GM18502 (cell line): ENCODE measurements at regions not wholly inside any gene's neighbourhood (a gene's known extent, or its start where the extent isn't known, plus 50 kb on each side); places are given as distances from the start of the nearest gene placed in this dataset.
"Not testable (repeated sequence)": the region's sequence is repeated elsewhere in the genome, so short reads cannot be mapped to it uniquely, and the experiment has no call there.

Experiments used
- ATAC-seq: cut with Tn5 transposase; IDR thresholded peaks from one replicate; pipeline ENCODE4 v1.9.1; 2021; ENCODE audit warnings: mild to moderate bottlenecking; ENCODE audit not compliant: unreplicated experiment, poor library complexity

DNA sequence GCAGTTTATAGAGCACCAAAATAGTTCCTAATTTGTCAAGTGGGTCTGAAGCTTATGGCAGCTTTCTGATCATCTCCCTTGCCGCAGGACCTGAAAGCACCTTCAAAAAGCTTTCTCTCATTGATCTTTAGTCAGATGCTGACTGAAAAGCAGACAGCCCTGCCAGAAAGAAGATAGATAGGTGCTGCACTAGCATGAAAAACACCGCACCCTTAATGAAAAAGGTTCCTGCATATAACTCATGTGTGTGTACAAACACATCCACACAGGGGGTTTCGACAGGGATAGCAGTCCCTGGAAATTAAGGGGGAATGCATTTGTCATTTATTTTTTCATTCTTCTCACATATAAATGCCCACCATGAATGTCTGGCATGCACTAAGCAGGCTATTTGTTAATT is 361.7 kb upstream of the SNX7 start:
- no peak for ATAC-seq

DNA sequence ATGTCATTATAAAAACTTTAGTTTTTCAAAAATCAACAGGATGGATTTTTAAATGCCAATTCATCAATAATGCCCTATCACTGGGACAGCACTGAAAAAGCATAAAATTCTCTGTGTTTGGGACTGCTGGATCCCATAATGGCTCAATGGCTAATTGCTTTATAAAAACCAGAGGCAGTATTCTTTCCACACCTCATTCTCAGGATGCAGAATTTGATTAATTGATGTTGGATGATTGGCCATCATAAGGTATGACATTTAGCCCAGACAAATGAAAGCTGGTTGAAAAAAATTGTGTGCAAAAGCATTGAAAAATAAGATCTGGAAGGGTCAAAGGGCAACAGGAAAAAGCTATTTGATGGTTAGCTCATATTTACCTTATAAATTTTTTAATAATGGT is 362.2 kb upstream of the SNX7 start:
- no peak for ATAC-seq

DNA sequence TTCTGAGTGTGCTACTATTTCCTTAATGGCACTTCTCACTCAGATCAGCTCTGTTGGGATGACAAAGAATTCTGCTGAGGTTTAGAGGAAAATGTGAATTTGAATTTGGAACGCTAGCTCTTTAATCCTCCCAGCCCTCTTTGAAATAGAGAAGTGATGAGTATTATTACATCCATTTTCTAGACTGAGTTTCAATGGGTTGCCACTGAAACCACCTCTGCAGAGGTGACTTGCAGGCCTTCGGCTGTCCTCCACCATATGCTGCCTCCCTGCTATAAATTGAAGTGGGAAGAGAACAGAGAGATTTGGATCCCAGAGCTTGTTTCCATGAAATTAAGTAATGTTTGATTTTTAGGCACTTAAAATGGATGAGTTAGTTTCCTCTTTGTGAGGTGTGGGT is 363.2 kb upstream of the SNX7 start:
- no peak for ATAC-seq

DNA sequence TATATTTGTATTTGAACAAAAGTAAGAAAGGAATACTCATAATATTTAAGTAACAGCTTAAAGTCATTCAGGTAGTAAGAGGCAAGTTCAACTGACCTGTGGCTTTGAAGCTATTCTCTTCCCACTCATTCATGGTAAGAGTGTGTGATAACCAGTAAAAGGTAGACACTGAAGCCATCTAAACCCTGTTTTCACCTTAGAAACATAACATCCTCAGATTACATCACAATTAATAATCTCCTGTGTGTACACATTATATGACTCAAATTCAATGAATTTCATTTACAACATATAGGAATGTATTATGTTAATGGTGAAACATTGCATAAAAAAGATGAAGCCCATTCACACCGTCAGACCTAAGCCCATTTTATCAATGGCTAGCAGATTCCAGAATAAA is 364.8 kb upstream of the SNX7 start:
- ATAC-seq: no peak

DNA sequence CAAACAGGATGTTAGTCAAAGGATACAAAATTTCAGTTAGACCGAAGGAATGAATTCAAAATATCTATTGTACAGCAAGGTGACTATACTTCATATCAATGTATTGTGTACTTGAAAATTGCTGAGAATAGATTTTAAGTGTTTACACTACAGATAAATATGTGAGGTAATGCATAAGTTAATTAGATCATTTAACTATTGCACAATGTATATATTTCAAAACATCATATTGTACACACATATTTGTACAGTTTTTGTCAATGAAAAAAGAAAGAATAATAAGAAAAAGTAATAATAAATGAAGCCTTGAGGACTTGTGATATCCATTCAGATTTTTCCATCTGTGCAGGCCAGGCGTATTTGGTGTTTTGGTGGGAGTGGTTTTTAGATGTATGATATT is 367.4 kb upstream of the SNX7 start:
- ATAC-seq: no peak

DNA sequence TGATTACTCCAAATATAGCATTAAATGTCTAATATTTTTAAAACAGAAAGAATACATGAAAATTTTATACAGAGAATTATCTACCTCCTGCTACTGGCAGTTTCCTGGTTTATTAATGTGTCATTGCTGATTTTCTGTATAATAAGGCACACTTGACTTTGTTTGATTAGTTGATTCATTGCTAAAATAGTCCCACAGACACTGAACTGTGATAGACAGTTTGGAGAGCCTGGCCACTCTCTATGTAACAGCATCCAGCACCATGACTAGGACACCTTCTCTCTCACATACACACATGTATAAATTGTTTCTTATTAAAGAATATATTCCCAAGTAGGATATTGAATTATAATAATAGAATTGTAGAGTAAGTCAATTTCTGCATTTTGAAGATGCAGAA is 368.5 kb upstream of the SNX7 start:
- no peak for ATAC-seq

DNA sequence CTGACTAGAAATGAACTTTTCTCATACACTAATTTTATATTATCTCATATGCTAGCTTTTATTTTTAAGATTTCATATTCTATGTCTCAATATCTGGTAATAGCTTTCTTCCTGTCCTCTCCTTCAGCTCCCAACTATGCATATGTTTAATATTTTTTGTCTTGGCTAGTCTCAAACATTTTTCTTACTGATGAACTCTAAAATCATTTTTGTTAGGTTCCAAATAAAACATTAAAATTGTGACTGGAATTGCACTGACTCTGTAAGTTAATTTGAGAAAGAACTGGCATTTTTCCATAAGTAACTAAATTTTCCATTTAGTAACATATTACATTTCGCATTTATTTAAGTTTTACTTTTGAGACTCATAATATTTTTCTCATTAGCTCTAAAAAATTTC is 368.5 kb upstream of the DPYD start:
- ATAC-seq: no peak

DNA sequence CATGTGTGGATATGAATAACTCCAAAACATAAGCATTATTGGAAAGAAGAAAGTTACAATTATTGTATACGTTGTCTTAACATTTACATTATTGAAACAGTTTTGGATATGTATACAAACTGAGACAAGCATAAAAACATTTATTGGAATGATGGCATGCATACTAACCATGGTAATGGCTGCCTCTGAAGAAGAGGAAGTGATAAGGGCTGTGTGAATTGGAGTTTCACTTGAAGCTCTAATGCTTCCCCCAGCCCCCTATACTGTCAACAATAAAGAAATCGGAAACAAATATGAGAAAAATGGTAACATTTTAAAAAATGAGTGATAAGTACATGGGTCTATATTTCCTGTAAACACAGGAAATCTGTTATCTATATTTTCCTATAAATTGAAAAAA is 367.7 kb upstream of the DPYD start:
- ATAC-seq: no peak

DNA sequence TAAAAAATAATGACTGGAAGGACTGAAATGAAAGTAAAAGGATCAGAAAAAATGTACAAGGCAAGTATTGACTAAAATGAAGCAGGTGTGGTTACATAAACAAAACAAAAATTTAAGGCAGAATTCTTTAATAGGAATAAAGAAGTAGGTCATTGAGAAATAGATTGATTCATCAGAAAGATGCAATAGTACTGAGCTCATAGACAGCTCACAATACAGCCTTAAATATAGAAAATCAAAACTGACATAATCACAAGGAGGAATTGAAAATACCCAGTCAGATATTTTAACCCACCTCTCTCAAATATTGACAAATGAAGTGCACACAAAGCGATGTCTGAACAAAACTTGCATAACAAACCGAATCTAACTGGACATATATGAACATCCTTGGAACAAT is 366.8 kb upstream of the DPYD start:
- ATAC-seq: no peak

DNA sequence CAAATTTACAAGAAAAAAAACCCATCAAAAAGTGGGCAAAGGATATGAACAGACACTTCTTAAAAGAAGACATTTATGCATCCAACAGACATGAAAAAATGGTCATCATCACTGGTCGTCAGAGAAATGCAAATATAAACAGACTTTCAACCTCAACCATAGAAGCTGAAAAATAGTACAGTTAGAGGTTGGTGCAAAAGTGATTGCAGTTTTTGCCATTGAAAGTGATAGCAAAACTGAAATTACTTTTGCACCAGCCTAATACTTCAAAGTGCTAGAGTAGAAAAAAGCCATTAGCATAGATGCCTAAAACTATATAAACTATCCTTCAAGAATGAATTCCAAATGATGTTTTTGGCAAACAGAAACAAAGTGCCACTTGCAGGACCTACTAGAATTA is 365.8 kb upstream of the DPYD start:
- no peak for ATAC-seq

DNA sequence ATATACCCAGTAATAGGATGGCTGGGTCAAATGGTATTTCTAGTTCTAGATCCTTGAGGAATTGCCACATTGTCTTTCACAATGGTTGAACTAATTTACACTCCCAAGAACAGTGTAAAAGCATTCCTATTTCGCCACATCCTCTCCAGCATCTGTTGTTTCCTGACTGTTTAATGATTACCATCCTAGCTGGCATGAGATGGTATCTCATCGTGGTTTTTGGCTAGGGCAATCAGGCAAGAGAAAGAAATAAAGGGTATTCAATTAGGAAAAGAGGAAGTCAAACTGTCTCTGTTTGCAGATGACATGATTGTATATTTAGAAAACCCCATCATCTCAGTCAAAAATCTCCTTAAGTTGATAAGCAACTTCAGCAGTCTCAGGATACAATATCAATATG is 364.5 kb upstream of the DPYD start:
- not testable (repeated sequence) for ATAC-seq

DNA sequence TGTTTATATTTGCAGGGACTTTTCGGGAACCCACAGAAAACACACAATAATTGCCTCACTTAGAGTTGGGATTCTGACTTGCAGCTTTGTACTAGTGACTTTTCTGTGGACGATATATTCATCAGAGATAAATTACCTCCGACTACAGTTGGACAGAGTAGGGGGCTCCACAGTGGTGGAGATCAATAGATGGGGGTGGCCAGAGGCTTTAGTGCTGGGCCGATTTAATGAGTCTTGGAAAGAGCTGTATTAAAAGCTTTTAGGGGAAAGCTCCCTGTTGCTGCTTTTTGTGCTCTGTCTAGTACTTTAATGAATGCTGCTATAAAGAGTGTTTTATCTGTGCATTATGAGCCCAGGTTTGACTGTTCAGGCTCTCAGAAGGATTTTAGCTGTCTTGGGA is 359.2 kb upstream of the DPYD start:
- ATAC-seq: no peak

DNA sequence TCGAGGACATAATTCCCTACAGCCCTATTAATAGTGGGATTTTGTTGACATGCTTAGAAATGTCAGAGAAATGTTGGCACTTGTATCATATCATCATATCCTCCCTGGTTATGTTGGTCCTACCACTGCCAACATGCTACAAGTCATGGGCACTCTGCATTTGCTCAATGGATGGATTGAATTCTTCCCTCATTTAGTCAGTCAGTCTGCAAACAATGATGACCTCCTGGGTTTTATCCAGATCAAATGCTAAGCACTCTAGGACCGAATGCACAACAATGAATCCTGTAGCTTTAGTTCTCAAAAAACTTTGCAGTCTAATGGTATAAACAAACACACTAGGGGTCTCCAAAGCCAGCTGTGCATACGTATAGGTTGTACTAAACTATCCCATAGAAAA is 357.2 kb upstream of the DPYD start:
- ATAC-seq: no peak

DNA sequence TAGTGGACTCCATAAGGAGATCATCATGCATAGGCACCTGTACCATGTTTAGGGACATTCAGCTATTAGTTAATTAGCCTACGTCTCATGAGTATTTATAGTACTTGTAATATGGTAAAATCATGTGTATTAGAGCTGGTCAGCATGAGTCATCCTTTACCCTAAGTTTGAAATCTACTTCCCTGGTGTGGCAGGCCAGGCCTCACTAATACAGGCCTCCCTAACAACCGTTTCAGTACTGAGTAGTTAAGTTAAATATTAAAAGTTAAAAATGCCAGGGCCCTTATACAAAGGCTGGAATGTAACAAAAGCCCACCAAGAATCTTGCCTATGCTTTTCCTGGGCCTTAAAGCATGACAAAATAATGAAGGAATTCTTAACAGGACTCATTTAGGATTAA is 356.3 kb upstream of the DPYD start:
- ATAC-seq: no peak

DNA sequence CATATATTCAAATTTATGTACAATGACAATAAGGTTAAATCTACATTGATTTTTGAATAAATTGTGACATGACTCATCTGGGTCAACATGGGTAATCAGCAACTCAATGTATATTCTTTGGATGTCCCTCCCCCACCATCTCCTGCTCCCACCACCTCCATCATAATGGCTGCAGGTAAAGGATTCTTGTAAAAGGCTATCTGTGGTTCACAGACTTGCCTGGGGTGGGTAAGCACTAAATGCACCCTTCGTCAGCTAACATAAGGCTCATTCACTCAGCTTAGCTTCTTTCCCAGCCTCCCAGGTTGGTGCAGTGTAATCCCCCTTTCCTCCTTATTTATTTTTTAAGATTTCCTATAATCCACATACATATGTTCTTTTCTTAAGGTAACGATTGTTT is 355.7 kb upstream of the DPYD start:
- no peak for ATAC-seq

DNA sequence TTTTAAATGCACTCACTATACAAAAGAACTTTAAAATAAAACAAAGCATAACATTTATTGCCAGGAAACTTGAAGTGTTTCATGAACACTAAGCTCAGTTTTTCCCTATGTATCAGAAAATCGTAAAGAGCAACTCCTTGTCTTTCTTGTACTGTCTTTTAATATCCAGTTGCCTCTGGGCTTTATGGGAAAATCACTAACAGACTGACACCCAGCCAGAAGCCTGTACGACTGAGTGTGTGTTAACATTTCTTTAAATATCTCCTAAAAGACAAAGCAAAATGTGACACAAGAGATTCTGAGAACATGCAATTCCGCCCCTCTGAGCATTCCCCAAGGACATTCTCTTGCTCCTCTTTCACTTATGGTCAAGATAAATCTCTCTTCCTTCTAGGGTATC is 347.5 kb upstream of the DPYD start:
- ATAC-seq: no peak

DNA sequence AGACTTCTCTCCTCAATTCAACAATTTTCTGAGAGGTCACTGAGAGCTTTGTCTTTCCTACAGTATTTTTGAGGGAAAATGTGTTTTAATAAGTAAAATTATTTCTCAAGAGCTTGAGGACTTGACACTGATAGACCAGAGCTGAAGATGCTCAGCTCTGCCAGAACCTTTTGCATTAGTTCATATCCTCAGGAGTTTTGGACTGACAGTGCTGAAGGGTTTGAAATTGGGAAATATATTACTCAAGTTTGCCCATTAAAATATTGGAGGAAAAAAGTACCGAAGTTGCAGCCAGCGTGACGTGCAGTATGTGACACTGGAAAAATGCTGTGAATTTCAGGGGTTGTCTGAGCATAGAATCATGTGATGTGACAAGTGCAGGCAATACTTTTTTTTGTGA is 346.6 kb upstream of the DPYD start:
- ATAC-seq: no peak

DNA sequence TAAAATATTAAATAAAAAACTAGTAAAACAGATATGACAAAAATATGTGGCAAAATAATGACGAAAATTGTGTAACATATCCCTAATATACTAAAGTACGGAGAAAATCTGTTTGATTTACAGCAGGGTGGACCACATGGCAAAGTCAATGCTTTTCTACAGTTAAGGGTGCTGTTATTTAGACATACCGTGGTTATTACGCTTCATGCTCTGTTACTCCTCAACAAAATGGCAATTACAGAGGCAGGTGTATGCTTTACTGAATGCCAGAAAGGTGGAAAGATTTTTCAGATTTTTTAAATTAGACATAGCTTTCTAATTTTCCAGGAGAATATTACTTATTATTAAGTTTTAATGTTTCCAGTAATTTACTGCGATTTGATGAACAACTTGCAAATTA is 343.9 kb upstream of the DPYD start:
- no peak for ATAC-seq

DNA sequence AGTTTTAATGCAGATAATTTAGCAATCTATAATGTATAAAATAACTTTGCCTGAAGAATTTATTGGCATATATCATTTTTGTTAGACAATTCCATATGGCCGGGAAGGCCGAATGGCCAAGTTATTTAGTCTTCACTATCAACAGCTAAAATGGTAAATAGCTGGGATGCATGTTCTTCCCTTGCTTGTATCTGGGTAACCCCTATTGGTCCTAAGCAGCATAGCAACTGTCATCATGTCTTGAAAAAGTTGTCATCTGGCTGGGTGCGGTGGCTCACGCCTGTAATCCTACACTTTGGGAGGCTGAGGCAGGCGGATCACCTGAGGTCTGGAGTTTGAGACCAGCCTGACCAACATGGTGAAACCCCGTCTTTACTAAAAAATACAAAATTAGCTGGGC is 340.0 kb upstream of the DPYD start:
- ATAC-seq: no peak

DNA sequence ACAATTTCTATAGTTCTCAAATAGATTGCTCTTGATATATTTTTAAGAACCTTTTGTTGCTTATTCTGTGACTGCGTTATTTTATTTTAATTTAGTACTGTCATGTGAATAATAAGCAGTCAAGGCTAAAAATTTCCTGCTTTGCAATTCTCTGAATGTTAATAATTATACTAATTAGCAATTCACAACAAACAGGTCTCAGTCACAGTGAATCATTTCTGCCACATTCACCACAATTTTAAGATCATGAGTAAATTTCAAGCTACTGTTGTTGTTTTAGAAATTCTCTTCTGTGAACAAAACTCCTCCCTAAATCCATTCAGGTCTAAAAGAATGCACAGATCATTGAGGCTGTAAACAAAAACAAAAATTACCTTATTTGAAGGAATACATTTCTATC is 339.6 kb upstream of the DPYD start:
- no peak for ATAC-seq

DNA sequence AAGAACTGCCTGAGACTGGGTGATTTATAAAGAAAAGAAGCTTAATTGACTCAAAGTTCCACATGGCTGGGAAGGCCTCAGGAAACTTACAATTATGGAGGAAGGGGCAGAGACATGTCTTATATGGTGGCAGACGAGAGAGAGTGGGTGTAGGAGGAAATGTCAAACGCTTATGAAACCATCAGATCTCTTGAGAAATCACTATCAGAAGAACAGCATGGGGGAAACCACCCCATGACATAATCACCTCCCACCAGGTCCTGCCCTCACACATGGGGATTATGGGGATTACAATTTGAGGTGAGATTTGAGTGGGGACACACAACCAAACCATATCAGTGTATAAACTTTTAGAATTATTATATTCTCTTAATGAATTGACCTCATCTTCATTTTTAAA is 335.9 kb upstream of the DPYD start:
- no peak for ATAC-seq

DNA sequence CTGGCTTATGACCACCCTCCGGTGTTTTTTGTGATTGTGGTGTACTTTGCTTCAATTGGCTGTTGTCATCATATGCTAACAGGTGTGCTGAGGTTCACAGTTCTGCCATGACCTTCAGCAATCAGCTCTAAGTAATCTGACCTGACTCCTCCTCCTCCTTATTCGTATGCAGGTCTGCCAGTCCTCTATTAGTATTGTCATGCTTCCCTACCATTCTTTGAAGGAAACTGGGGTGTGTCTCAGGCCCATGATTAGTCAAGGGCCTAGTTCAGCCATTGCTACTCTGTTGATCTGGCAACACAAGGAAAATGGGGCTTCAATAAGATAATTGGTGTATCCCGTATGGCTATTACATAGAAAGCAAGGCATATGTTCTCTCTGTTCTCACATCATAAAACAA is 332.3 kb upstream of the DPYD start:
- no peak for ATAC-seq

DNA sequence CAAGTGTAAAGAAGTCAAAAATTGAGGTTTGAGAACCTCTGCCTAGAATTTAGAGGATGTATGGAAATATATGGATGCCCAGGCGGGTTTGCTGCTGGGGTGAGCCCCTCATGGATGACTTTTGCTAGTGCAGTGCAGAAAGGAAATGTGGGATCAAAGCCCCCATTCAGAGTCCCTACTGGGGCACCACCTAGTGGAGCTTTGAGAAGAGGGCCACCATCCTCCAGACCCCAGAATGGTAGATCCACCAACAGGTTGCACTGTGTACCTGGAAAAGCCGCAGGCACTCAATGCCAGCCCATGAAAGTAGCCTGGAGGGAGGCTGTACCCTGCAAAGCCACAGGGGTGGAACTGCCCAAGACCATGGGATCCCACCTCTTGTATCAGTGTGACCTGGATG is 330.7 kb upstream of the DPYD start:
- ATAC-seq: no peak

DNA sequence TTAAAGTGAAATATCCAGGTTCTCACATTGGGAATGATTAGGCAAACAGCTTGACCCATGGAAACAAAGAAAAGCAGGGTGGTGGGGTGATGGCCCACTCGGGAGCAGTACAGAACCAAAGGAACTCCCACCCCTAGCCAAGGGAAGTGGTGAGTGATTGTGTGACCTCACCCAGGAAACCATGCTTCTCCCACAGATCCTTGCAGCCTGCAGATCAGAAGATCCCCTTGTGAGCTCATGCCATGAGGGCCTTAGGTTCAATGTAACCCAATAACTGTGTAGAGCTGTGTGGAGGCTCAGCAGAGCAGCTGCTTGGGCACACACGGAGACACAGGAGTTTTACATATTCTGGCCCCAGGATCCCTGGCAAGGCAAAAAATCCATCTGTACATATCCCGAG is 311.8 kb upstream of the DPYD start:
- ATAC-seq: no peak
